IMR-90 (cell line): ENCODE measurements at regions not wholly inside any gene's neighbourhood (a gene's known extent, or its start where the extent isn't known, plus 50 kb on each side); places are given as distances from the start of the nearest gene placed in this dataset.

Source experiments
- ATAC-seq: fragments of 200-7000 bp; cut with Tn5 transposase; 2 replicates; pipeline ENCODE4 v1.9.1; 2020; ENCODE audit warnings: low read depth, mild to moderate bottlenecking, moderate library complexity
- BruUV-seq: library from RNA; stranded (reverse); fragments of 400-500 nt; replicated peaks from 2 replicates; lab custom pipeline; 2021; lab: Mats Ljungman, UMichigan
- CTCF ChIA-PET: fragments of 300-600 bp; formaldehyde crosslinking; extraction: SDS; loops from one replicate; lab custom pipeline; 2021; ENCODE audit warnings: antibody characterized with exemption; lab: Yijun Ruan, JAX
- POLR2A ChIA-PET: fragments of 300-600 bp; sonication (Branson Sonifier 250); formaldehyde crosslinking; loops from one replicate; lab custom pipeline; 2022; ENCODE audit warnings: antibody characterized with exemption; ENCODE audit not compliant: unreplicated experiment; lab: Charles Lee
- DNase-seq: peaks from one replicate; pipeline ENCODE4 v3.0.0; 2013
- H2AFZ ChIP-seq: replicated peaks from 2 replicates; pipeline ENCODE3; 2013; ENCODE audit warnings: low read length, mild to moderate bottlenecking; ENCODE audit not compliant: poor library complexity
- H2AK5ac ChIP-seq: 2 replicates; pipeline ENCODE4 v1.6.1; 2013; ENCODE audit warnings: low read depth, low read length, inconsistent platforms
- H2AK9ac ChIP-seq: replicated peaks from 2 replicates; pipeline ENCODE3; 2013; ENCODE audit warnings: mild to moderate bottlenecking, low read depth, low read length, moderate library complexity; ENCODE audit not compliant: poor library complexity
- H2BK120ac ChIP-seq: 2 replicates; pipeline ENCODE4 v1.6.1; 2013; ENCODE audit warnings: low read depth, low read length, inconsistent platforms
- H2BK15ac ChIP-seq: 3 replicates; pipeline ENCODE4 v1.6.1; 2013; ENCODE audit warnings: low read depth, low read length, inconsistent platforms
- H2BK20ac ChIP-seq: 2 replicates; pipeline ENCODE4 v1.6.1; 2013; ENCODE audit warnings: low read depth, mild to moderate bottlenecking, inconsistent platforms, low read length, moderate library complexity
- H2BK5ac ChIP-seq: 2 replicates; pipeline ENCODE4 v1.6.1; 2013; ENCODE audit warnings: mild to moderate bottlenecking, low read depth, low read length, inconsistent platforms; ENCODE audit not compliant: poor library complexity, severe bottlenecking
- H3K14ac ChIP-seq: replicated peaks from 2 replicates; pipeline ENCODE4 v1.6.1; 2013; ENCODE audit warnings: low read depth, low read length, inconsistent platforms
- H3K18ac ChIP-seq: 2 replicates; pipeline ENCODE4 v1.6.1; 2013; ENCODE audit warnings: low read depth, low read length, control low read depth
- H3K23ac ChIP-seq: 2 replicates; pipeline ENCODE4 v1.6.1; 2013; ENCODE audit warnings: low read depth, low read length, inconsistent platforms
- H3K27ac ChIP-seq: 2 replicates; pipeline ENCODE4 v1.5.1; 2013; ENCODE audit warnings: mild to moderate bottlenecking, control low read depth, low read length; ENCODE audit not compliant: insufficient read depth
- H3K27me3 ChIP-seq: 2 replicates; pipeline ENCODE4 v1.6.1; 2013; ENCODE audit warnings: low read length; ENCODE audit not compliant: control insufficient read depth, insufficient read depth
- H3K36me3 ChIP-seq: 2 replicates; pipeline ENCODE4 v1.6.1; 2013; ENCODE audit warnings: low read length, mixed read lengths; ENCODE audit not compliant: control insufficient read depth, insufficient read depth
- H3K4ac ChIP-seq: 2 replicates; pipeline ENCODE4 v1.6.1; 2013; ENCODE audit warnings: low read depth, low read length, inconsistent platforms
- H3K4me1 ChIP-seq: 2 replicates; pipeline ENCODE4 v1.6.1; 2013; ENCODE audit warnings: low read length, mixed read lengths; ENCODE audit not compliant: control insufficient read depth, insufficient read depth
- H3K4me2 ChIP-seq: 2 replicates; pipeline ENCODE4 v1.6.1; 2013; ENCODE audit warnings: low read depth, mild to moderate bottlenecking, control low read depth, low read length, moderate library complexity
- H3K4me3 ChIP-seq: 2 replicates; pipeline ENCODE4 v1.5.1; 2013; ENCODE audit warnings: low read depth, mild to moderate bottlenecking, control low read depth, low read length, moderate library complexity; ENCODE audit not compliant: insufficient read depth
- H3K56ac ChIP-seq: 2 replicates; pipeline ENCODE4 v1.6.1; 2013; ENCODE audit warnings: low read length, inconsistent platforms; ENCODE audit not compliant: insufficient read depth; ENCODE audit errors: extremely low read depth
- H3K79me1 ChIP-seq, 2 experiments: 2 replicates each; pipeline ENCODE4 v1.6.1; 2013; ENCODE audit warnings: low read length in 2 of 2, inconsistent platforms in 1 of 2, low read depth in 1 of 2
- H3K9ac ChIP-seq: 2 replicates; pipeline ENCODE4 v1.6.1; 2013; ENCODE audit warnings: low read depth, low read length, control low read depth
- H3K9me1 ChIP-seq: 2 replicates; pipeline ENCODE4 v1.6.1; 2013; ENCODE audit warnings: low read length, inconsistent platforms; ENCODE audit not compliant: insufficient read depth
- H3K9me3 ChIP-seq: 2 replicates; pipeline ENCODE4 v1.6.1; 2013; ENCODE audit warnings: low read length; ENCODE audit not compliant: control insufficient read depth, insufficient read depth
- H4K20me1 ChIP-seq: 2 replicates; pipeline ENCODE4 v1.6.1; 2013; ENCODE audit warnings: low read length, inconsistent platforms; ENCODE audit not compliant: insufficient read depth
- H4K5ac ChIP-seq: 2 replicates; pipeline ENCODE4 v1.6.1; 2013; ENCODE audit warnings: mild to moderate bottlenecking, low read depth, low read length, control low read depth
- H4K8ac ChIP-seq, 2 experiments: 2 replicates each; pipeline ENCODE4 v1.6.1; 2013; ENCODE audit warnings: low read depth in 2 of 2, low read length in 2 of 2, control low read depth in 1 of 2, inconsistent platforms in 1 of 2
- H4K91ac ChIP-seq: 2 replicates; pipeline ENCODE4 v1.6.1; 2013; ENCODE audit warnings: low read depth, low read length, inconsistent platforms; ENCODE audit not compliant: insufficient read depth
- CTCF ChIP-seq: conservative IDR thresholded peaks from 2 replicates; pipeline ENCODE4 v1.5.1; 2012; ENCODE audit warnings: mild to moderate bottlenecking, low read depth, low read length, improper control_type of control experiment
- FOS ChIP-seq: fragments of 150-350 bp; IDR thresholded peaks from 2 replicates; pipeline ENCODE4 v1.6.1; 2016; ENCODE audit warnings: low read depth, low read length
- MAZ ChIP-seq: IDR thresholded peaks from 2 replicates; pipeline ENCODE4 v1.6.1; 2012; ENCODE audit warnings: low read depth, mild to moderate bottlenecking, low read length, improper control_type of control experiment, moderate library complexity, borderline replicate concordance
- NFE2L2 ChIP-seq: fragments of 150-350 bp; IDR thresholded peaks from 2 replicates; pipeline ENCODE4 v1.6.1; 2016; ENCODE audit warnings: low read depth, mild to moderate bottlenecking, low read length
- RAD21 ChIP-seq: IDR thresholded peaks from 2 replicates; pipeline ENCODE4 v1.6.1; 2012; ENCODE audit warnings: low read length, improper control_type of control experiment
- RFX5 ChIP-seq: IDR thresholded peaks from 2 replicates; pipeline ENCODE4 v1.8.0; 2012; ENCODE audit warnings: low read depth, mild to moderate bottlenecking, low read length, moderate library complexity
- SMC3 ChIP-seq: fragments of 150-350 bp; IDR thresholded peaks from 2 replicates; pipeline ENCODE4 v1.6.1; 2016; ENCODE audit warnings: low read depth, mild to moderate bottlenecking, antibody characterized with exemption, low read length, moderate library complexity
- USF2 ChIP-seq: fragments of 150-350 bp; IDR thresholded peaks from 2 replicates; pipeline ENCODE4 v1.6.1; 2017; ENCODE audit warnings: mild to moderate bottlenecking, antibody characterized with exemption, low read length, low read depth
- WGBS, 2 experiments: methylation state at CpG; one replicate each; pipeline versions ENCODE4 v1.1.5 to v1.1.7; 2013; ENCODE audit warnings: missing lambda C conversion rate in 2 of 2; ENCODE audit not compliant: insufficient read length in 1 of 2; ENCODE audit errors: extremely low coverage in 2 of 2; 5-methylcytosine and 5-hydroxymethylcytosine counted together
- dilution Hi-C: fragments of 300-500 bp; cut with HindIII; formaldehyde crosslinking; loops from one replicate; pipeline ENCODE4 v1.14.3; 2018; ENCODE audit warnings: low sequenced_read_pairs; ENCODE audit not compliant: unreplicated experiment
- in situ Hi-C: fragments of 300-500 bp; cut with MboI; formaldehyde crosslinking; loops from 3 replicates; pipeline ENCODE4 v1.14.3; 2019; ENCODE audit warnings: low sequenced_read_pairs, inconsistent platforms, mixed read lengths
- intact Hi-C: fragments of 100-400 bp; cut with micrococcal nuclease; formaldehyde crosslinking; loops from 2 replicates; pipeline ENCODE4 v1.10.0; 2022

- Histone ChIP-seq H3K9ac (no peak overlapping the region), H2BK15ac (no peak overlapping the region), H3K56ac (no peak overlapping the region), H3K4me1 (no peaks in the 10 kb centered on the region), H3K79me1 (no peaks in the 10 kb centered on the region), H3K14ac (no peak overlapping the region), H3K4me2 (no peak overlapping the region), H3K4ac (no peak overlapping the region), H3K9me3 (no peaks in the 10 kb centered on the region), H3K4me3 (no peak overlapping the region), H3K36me3 (no peaks in the 10 kb centered on the region), H3K23ac (no peak overlapping the region), H4K91ac (no peak overlapping the region), H4K5ac (no peak overlapping the region), H2BK20ac (no peak overlapping the region), H3K27ac (no peak overlapping the region), H2AK9ac (no peak overlapping the region), H4K8ac (no peak overlapping the region), H3K18ac (no peak overlapping the region), H2AFZ (peak overlapping the region; percentile 46), H2BK120ac (no peak overlapping the region), H2BK5ac (no peak overlapping the region), H2AK5ac (no peak overlapping the region), H3K27me3 (no peaks in the 10 kb centered on the region), H3K9me1 (no peaks in the 10 kb centered on the region), H4K20me1 (no peaks in the 10 kb centered on the region)
- peak; percentile 3 for DNase-seq
- POLR2A ChIA-PET, result no interaction called here
- no peak for ATAC-seq
- intact Hi-C loops, result no loop called here
- BruUV-seq, result no TSS peak
- CTCF ChIA-PET, result no interaction called here
- dilution Hi-C loops, result no loop called here
- TF ChIP-seq SMC3 (no peak), RAD21 (no peak), USF2 (no peak), MAZ (no peak), CTCF (no peak), NFE2L2 (no peak), FOS (no peak), RFX5 (no peak)
- in situ Hi-C loops, result no loop called here
- 56% methylated on average over 1 of the region's 1 CpG; no CpG with 5 or more reads in 1 of the 2 experiments for WGBS, 2 experiments
Measured at GRCh38 chr4:100257567-100257966, 67.3 kb upstream of the DDIT4L start.
